ENCODE measurements at regions not wholly inside any gene's neighbourhood (a gene's known extent, or its start where the extent isn't known, plus 50 kb on each side); places are given as distances from the start of the nearest gene placed in this dataset.

GRCh38 chr5:174491265-174491664 lies 233.1 kb upstream of the MSX2 start:
- CTCF ChIA-PET = no interaction called here
- no peaks in the 10 kb centered on the region for H3K79me2 ChIP-seq (ENCODE audit: control insufficient read depth, insufficient read depth, low read length)
- DNase-seq (ENCODE audit: low read depth, low spot score) (no peak), FAIRE-seq (no peak)
- H3K9me3 ChIP-seq (replicated peaks; ENCODE audit: control insufficient read depth, insufficient read depth, low read length) = peaks cover 5% of the 10 kb centered on the region
- no peak overlapping the region for H3K9ac ChIP-seq (replicated peaks; ENCODE audit: extremely low read depth, insufficient read depth, low read length)
- H3K27me3 ChIP-seq (ENCODE audit: control insufficient read depth in 2 of 2, insufficient read depth in 2 of 2, low read length in 2 of 2) = no peaks in the 10 kb centered on the region
- H3K27ac ChIP-seq (ENCODE audit: insufficient read depth, low read depth, low read length) = no peak overlapping the region
- H3K4me2 ChIP-seq (ENCODE audit: insufficient read depth, low read length) = no peak overlapping the region
- H2AFZ ChIP-seq (ENCODE audit: low read depth, low read length) = no peak overlapping the region
- no peaks in the 10 kb centered on the region for H3K36me3 ChIP-seq (ENCODE audit: control insufficient read depth in 2 of 2, extremely low read depth in 1 of 2, insufficient read depth in 2 of 2, low read length in 2 of 2)
- no peak for TF ChIP-seq MYC (IDR thresholded peaks at IDR 0.05; ENCODE audit: low read depth, low read length)
- no peak for TF ChIP-seq FOS (IDR thresholded peaks at IDR 0.05; ENCODE audit: borderline replicate concordance, insufficient read depth, low read length)
- TF ChIP-seq JUN (IDR thresholded peaks at IDR 0.05; ENCODE audit: borderline replicate concordance, insufficient read depth, insufficient read length, low read depth) = no peak
- TF ChIP-seq MAX (IDR thresholded peaks at IDR 0.05; ENCODE audit: insufficient read depth, insufficient read length) = no peak
- no peak for TF ChIP-seq EZH2 (IDR thresholded peaks at IDR 0.05; ENCODE audit: borderline replicate concordance, low read depth, low read length, severe bottlenecking)
- no peak for TF ChIP-seq GATA2 (IDR thresholded peaks at IDR 0.05; ENCODE audit: insufficient read depth, insufficient read length, low read depth, low read length)
- TF ChIP-seq POLR2AphosphoS5 (IDR thresholded peaks at IDR 0.05; ENCODE audit: insufficient read depth, low read depth, low read length) = no peak
- TF ChIP-seq CTCF (IDR thresholded peaks at IDR 0.05; ENCODE audit: extremely low read depth in 1 of 2, insufficient read depth in 1 of 2, low read depth in 1 of 2, low read length in 2 of 2) = no peak
- no peak for TF ChIP-seq POLR2A (IDR thresholded peaks at IDR 0.05; ENCODE audit: low read depth, low read length)
- intact Hi-C loops (cut with micrococcal nuclease) = no loop called here
- H3K4me3 ChIP-seq (replicated peaks in 1 of 3; ENCODE audit: insufficient read depth in 1 of 3, low read depth in 1 of 3, low read length in 3 of 3) = no peak overlapping the region
- H3K9me1 ChIP-seq (replicated peaks; ENCODE audit: control insufficient read depth, extremely low read depth, insufficient read depth, low read length) = no peaks in the 10 kb centered on the region
- POLR2A ChIA-PET = no interaction called here
- no peaks in the 10 kb centered on the region for H3K4me1 ChIP-seq (ENCODE audit: control insufficient read depth, extremely low read depth, insufficient read depth, low read length)
- dilution Hi-C loops (cut with MboI; ENCODE audit: extremely low pct_ligation_motif_present, low sequenced_read_pairs) = no loop called here
- no TSS peak for BruUV-seq (replicated peaks)
- no peaks in the 10 kb centered on the region for H4K20me1 ChIP-seq (replicated peaks; ENCODE audit: control insufficient read depth, extremely low read depth, insufficient read depth, low read length)
